HG02798 (cell line): ENCODE measurements at regions not wholly inside any gene's neighbourhood (a gene's known extent, or its start where the extent isn't known, plus 50 kb on each side); places are given as distances from the start of the nearest gene placed in this dataset.

Experiments
- ATAC-seq: cut with Tn5 transposase; IDR thresholded peaks from one replicate; pipeline ENCODE4 v1.9.1; 2021; ENCODE audit warnings: mild to moderate bottlenecking; ENCODE audit not compliant: unreplicated experiment, poor library complexity

- no peak for ATAC-seq
Observed at GRCh38 chr11:115564851-115565250, 60.6 kb upstream of the CADM1 start.

GRCh38 chr11:115561116-115561515, 56.9 kb upstream of the CADM1 start:
- no peak for ATAC-seq

GRCh38 chr11:115558635-115559034, 54.4 kb upstream of the CADM1 start:
- ATAC-seq, result no peak

- ATAC-seq, result no peak
Observed at GRCh38 chr11:115557681-115558080, 53.5 kb upstream of the CADM1 start.

- ATAC-seq, result no peak
Observed at GRCh38 chr11:115556984-115557383, 52.8 kb upstream of the CADM1 start.

GRCh38 chr11:115555336-115556090, 51.3 kb upstream of the CADM1 start:
- no peak for ATAC-seq
